ENCODE measurements at regions not wholly inside any gene's neighbourhood (a gene's known extent, or its start where the extent isn't known, plus 50 kb on each side); places are given as distances from the start of the nearest gene placed in this dataset.

DNA sequence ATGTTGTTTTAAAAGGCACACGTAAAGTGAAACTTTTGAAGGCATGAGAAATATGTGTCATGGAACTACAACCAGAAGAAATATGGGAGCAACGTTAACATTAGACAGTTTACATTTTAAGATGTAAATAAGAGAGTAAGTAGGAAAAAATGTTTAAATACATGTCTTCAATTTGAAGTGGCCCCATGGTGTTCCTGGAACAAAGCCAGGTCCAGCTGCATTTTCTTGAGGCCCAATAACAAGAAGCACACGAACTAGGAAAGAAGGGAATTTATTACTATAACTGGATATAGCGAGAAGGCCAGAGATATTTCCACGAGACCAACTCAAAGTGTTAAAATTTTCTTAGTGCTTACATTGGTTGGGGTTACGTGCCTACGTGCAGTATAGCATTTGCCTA, 458.1 kb downstream of the KCTD8 start:
- Histone ChIP-seq H3F3A (ENCODE audit: insufficient read depth, low read length) (no peaks in the 10 kb centered on the region), H3K79me2 (ENCODE audit: low read length) (no peaks in the 10 kb centered on the region), H4K20me1 (ENCODE audit: insufficient read depth, low read length) (no peaks in the 10 kb centered on the region), H3K9me2 (replicated peaks; ENCODE audit: insufficient read depth, low read length) (no peaks in the 10 kb centered on the region; the same call in 1 of the 2 replicates), H3K4me3 (ENCODE audit: low read length) (no peak overlapping the region), H3K4me1 (ENCODE audit: low read length) (no peaks in the 10 kb centered on the region), H3K27ac (ENCODE audit: low read length) (no peak overlapping the region), H3K9ac (ENCODE audit: low read length) (no peak overlapping the region), H3K4me2 (ENCODE audit: low read depth, low read length) (no peak overlapping the region), H3K27me3 (replicated peaks; ENCODE audit: insufficient read depth, low read length) (no peaks in the 10 kb centered on the region), H3K9me3 (replicated peaks; ENCODE audit: insufficient read depth, low read length) (no peaks in the 10 kb centered on the region), H2AFZ (ENCODE audit: low read length) (no peak overlapping the region), H3K36me3 (replicated peaks; ENCODE audit: insufficient read depth, low read length) (no peaks in the 10 kb centered on the region)
- no peak for DNase-seq
- TF ChIP-seq EZH2 (optimal IDR thresholded peaks at IDR 0.05; ENCODE audit: low read depth, low read length) = no peak
- TF ChIP-seq CTCF (IDR thresholded peaks at IDR 0.05; ENCODE audit: low read length) = no peak
- no peak for TF ChIP-seq EZH2phosphoT487 (IDR thresholded peaks at IDR 0.05; ENCODE audit: low read length)

- DNase-seq = no peak
- Histone ChIP-seq H3K9me2 (replicated peaks; ENCODE audit: insufficient read depth, low read length) (no peaks in the 10 kb centered on the region; the same call in 1 of the 2 replicates), H3F3A (ENCODE audit: insufficient read depth, low read length) (no peaks in the 10 kb centered on the region), H3K9ac (ENCODE audit: low read length) (no peak overlapping the region), H2AFZ (ENCODE audit: low read length) (no peak overlapping the region), H3K27ac (ENCODE audit: low read length) (no peak overlapping the region), H3K27me3 (replicated peaks; ENCODE audit: insufficient read depth, low read length) (no peaks in the 10 kb centered on the region), H3K4me1 (ENCODE audit: low read length) (no peaks in the 10 kb centered on the region), H3K79me2 (ENCODE audit: low read length) (no peaks in the 10 kb centered on the region), H3K9me3 (replicated peaks; ENCODE audit: insufficient read depth, low read length) (no peaks in the 10 kb centered on the region), H3K4me2 (ENCODE audit: low read depth, low read length) (no peak overlapping the region), H4K20me1 (ENCODE audit: insufficient read depth, low read length) (no peaks in the 10 kb centered on the region), H3K4me3 (ENCODE audit: low read length) (no peak overlapping the region), H3K36me3 (replicated peaks; ENCODE audit: insufficient read depth, low read length) (no peaks in the 10 kb centered on the region)
- TF ChIP-seq EZH2phosphoT487 (IDR thresholded peaks at IDR 0.05; ENCODE audit: low read length) = no peak
- TF ChIP-seq CTCF (IDR thresholded peaks at IDR 0.05; ENCODE audit: low read length) = no peak
- TF ChIP-seq EZH2 (optimal IDR thresholded peaks at IDR 0.05; ENCODE audit: low read depth, low read length) = no peak
Observed at GRCh38 chr4:43990963-43991362, 457.6 kb downstream of the KCTD8 start.

- no peaks in the 10 kb centered on the region for H3K36me3 ChIP-seq (replicated peaks; ENCODE audit: insufficient read depth, low read length)
- no peak overlapping the region for H3K9ac ChIP-seq (ENCODE audit: low read length)
- H3K9me3 ChIP-seq (replicated peaks; ENCODE audit: insufficient read depth, low read length) = no peaks in the 10 kb centered on the region
- H3K27ac ChIP-seq (ENCODE audit: low read length) = no peak overlapping the region
- H3K4me3 ChIP-seq (ENCODE audit: low read length) = no peak overlapping the region
- no peaks in the 10 kb centered on the region for H3F3A ChIP-seq (ENCODE audit: insufficient read depth, low read length)
- no peak for DNase-seq
- no peak overlapping the region for H2AFZ ChIP-seq (ENCODE audit: low read length)
- no peak for TF ChIP-seq EZH2 (optimal IDR thresholded peaks at IDR 0.05; ENCODE audit: low read depth, low read length)
- no peak for TF ChIP-seq EZH2phosphoT487 (IDR thresholded peaks at IDR 0.05; ENCODE audit: low read length)
- TF ChIP-seq CTCF (IDR thresholded peaks at IDR 0.05; ENCODE audit: low read length) = no peak
- H3K9me2 ChIP-seq (replicated peaks; ENCODE audit: insufficient read depth, low read length) = no peaks in the 10 kb centered on the region; the same call in 1 of the 2 replicates
- no peaks in the 10 kb centered on the region for H3K4me1 ChIP-seq (ENCODE audit: low read length)
- H3K79me2 ChIP-seq (ENCODE audit: low read length) = no peaks in the 10 kb centered on the region
- H3K27me3 ChIP-seq (replicated peaks; ENCODE audit: insufficient read depth, low read length) = no peaks in the 10 kb centered on the region
- no peaks in the 10 kb centered on the region; the same call in 1 of the 2 replicates for H4K20me1 ChIP-seq (ENCODE audit: insufficient read depth, low read length)
- H3K4me2 ChIP-seq (ENCODE audit: low read depth, low read length) = no peak overlapping the region
Observed at GRCh38 chr4:43992552-43992951, 456.1 kb downstream of the KCTD8 start.

Data from MM.1S (cell line).